Liver (tissue), 8 donors: ENCODE measurements at regions not wholly inside any gene's neighbourhood (a gene's known extent, or its start where the extent isn't known, plus 50 kb on each side); places are given as distances from the start of the nearest gene placed in this dataset.

Experiments used
- DNase-seq: peaks from one replicate; pipeline ENCODE4 v3.0.0-alpha.2; 2017; ENCODE audit warnings: low spot score
- H3K27ac ChIP-seq, 2 donors: one replicate each; pipeline ENCODE4 v1.7.0; 2013; ENCODE audit warnings: inconsistent platforms in 2 of 2, low read length in 2 of 2, control low read depth in 1 of 2, low read depth in 1 of 2, mild to moderate bottlenecking in 1 of 2
- H3K27me3 ChIP-seq, 4 donors: one replicate each; pipeline versions ENCODE4 v1.6.1 to v1.7.0; 2013; ENCODE audit warnings: low read length in 3 of 4, inconsistent platforms in 1 of 4, mild to moderate bottlenecking in 1 of 4, moderate library complexity in 1 of 4; ENCODE audit not compliant: control insufficient read depth in 4 of 4, insufficient read depth in 4 of 4
- H3K36me3 ChIP-seq, 4 donors: one replicate each; pipeline versions ENCODE4 v1.6.1 to v1.7.0; 2013; ENCODE audit warnings: low read length in 3 of 4, mild to moderate bottlenecking in 3 of 4, low read depth in 1 of 4, moderate library complexity in 1 of 4; ENCODE audit not compliant: control insufficient read depth in 4 of 4, insufficient read depth in 3 of 4
- H3K4me1 ChIP-seq, 4 donors: one replicate each; pipeline versions ENCODE4 v1.6.1 to v1.7.0; 2013; ENCODE audit warnings: low read length in 3 of 4, mild to moderate bottlenecking in 3 of 4, moderate library complexity in 1 of 4; ENCODE audit not compliant: control insufficient read depth in 4 of 4, insufficient read depth in 4 of 4
- H3K4me3 ChIP-seq, 3 donors: one replicate each; pipeline versions ENCODE4 v1.6.1 to v1.7.0; 2013; ENCODE audit warnings: low read length in 3 of 3, control low read depth in 1 of 3, low read depth in 1 of 3, mild to moderate bottlenecking in 1 of 3
- H3K9ac ChIP-seq, 2 donors: one replicate each; pipeline ENCODE4 v1.7.0; 2013; ENCODE audit warnings: low read length in 2 of 2, mild to moderate bottlenecking in 2 of 2, moderate library complexity in 2 of 2, control low read depth in 1 of 2, low read depth in 1 of 2
- H3K9me3 ChIP-seq, 4 donors: one replicate each; pipeline versions ENCODE4 v1.6.1 to v1.7.0; 2013; ENCODE audit warnings: low read length in 3 of 4; ENCODE audit not compliant: control insufficient read depth in 4 of 4
- EGR1 ChIP-seq, 2 donors: IDR thresholded peaks; 2 replicates each; pipeline ENCODE4 v1.6.1; 2016 to 2018; ENCODE audit warnings: antibody characterized with exemption in 2 of 2, low read depth in 2 of 2
- FOXA1 ChIP-seq: IDR thresholded peaks from 2 replicates; pipeline ENCODE4 v1.6.1; 2016; ENCODE audit warnings: antibody characterized with exemption
- GABPA ChIP-seq, 2 donors: IDR thresholded peaks in 1 of 2; conservative IDR thresholded peaks in 1 of 2; 2 replicates each; pipeline ENCODE4 v1.6.1; 2016; ENCODE audit warnings: antibody characterized with exemption in 2 of 2, mild to moderate bottlenecking in 1 of 2, moderate library complexity in 1 of 2
- HNF4A ChIP-seq, 2 donors: conservative IDR thresholded peaks; 2 replicates each; pipeline ENCODE4 v1.6.1; 2016; ENCODE audit warnings: antibody characterized with exemption in 2 of 2, mild to moderate bottlenecking in 2 of 2
- HNF4G ChIP-seq: IDR thresholded peaks from 2 replicates; pipeline ENCODE4 v1.6.1; 2016; ENCODE audit warnings: antibody characterized with exemption
- JUND ChIP-seq, 2 donors: IDR thresholded peaks; 2 replicates each; pipeline ENCODE4 v1.6.1; 2016; ENCODE audit warnings: antibody characterized with exemption in 2 of 2
- NR2F2 ChIP-seq: IDR thresholded peaks from 2 replicates; pipeline ENCODE4 v1.6.1; 2016; ENCODE audit warnings: antibody characterized with exemption
- RAD21 ChIP-seq, 2 donors: IDR thresholded peaks; 2 replicates each; pipeline ENCODE4 v1.6.1; 2016; ENCODE audit warnings: antibody characterized with exemption in 2 of 2, mild to moderate bottlenecking in 2 of 2
- RXRA ChIP-seq, 2 donors: IDR thresholded peaks; 2 replicates each; pipeline ENCODE4 v1.6.1; 2017 to 2018; ENCODE audit warnings: antibody characterized with exemption in 2 of 2, mild to moderate bottlenecking in 1 of 2
- SP1 ChIP-seq: IDR thresholded peaks from 2 replicates; pipeline ENCODE4 v1.6.1; 2018; ENCODE audit warnings: antibody characterized with exemption, mild to moderate bottlenecking
- TAF1 ChIP-seq: conservative IDR thresholded peaks from 2 replicates; pipeline ENCODE4 v1.6.1; 2016; ENCODE audit warnings: antibody characterized with exemption, mild to moderate bottlenecking
- YY1 ChIP-seq: IDR thresholded peaks from 2 replicates; pipeline ENCODE4 v1.6.1; 2016; ENCODE audit warnings: antibody characterized with exemption, mild to moderate bottlenecking
- WGBS: extraction: QIAGEN DNeasy Blood & Tissue Kit; methylation state at CpG from one replicate; pipeline ENCODE4 v1.1.7; 2013; 5-methylcytosine and 5-hydroxymethylcytosine counted together
- TF ChIP-seq, protein P1 (sequence below): IDR thresholded peaks from 2 replicates; pipeline ENCODE4 v1.6.1; 2016; ENCODE audit warnings: antibody characterized with exemption
- TF ChIP-seq, protein P2 (sequence below): fragments of 150-350 bp; IDR thresholded peaks from 2 replicates; pipeline ENCODE4 v1.5.1; 2017; ENCODE audit warnings: improper control_type of control experiment, low read depth, low read length; ENCODE audit not compliant: missing input control
- TF ChIP-seq, protein P3 (sequence below): IDR thresholded peaks from 2 replicates; pipeline ENCODE4 v1.6.1; 2016; ENCODE audit warnings: antibody characterized with exemption, mild to moderate bottlenecking
- TF ChIP-seq, protein P4 (sequence below): IDR thresholded peaks from 2 replicates; pipeline ENCODE4 v1.6.1; 2016; ENCODE audit warnings: antibody characterized with exemption
- TF ChIP-seq, protein P5 (sequence below): IDR thresholded peaks from 2 replicates; pipeline ENCODE4 v1.6.1; 2016; ENCODE audit warnings: antibody characterized with exemption
- donor health status: healthy.
- donor health status: healthy.
- donor health status: healthy.
- donor health status: healthy.
- donor health status: healthy.

DNA sequence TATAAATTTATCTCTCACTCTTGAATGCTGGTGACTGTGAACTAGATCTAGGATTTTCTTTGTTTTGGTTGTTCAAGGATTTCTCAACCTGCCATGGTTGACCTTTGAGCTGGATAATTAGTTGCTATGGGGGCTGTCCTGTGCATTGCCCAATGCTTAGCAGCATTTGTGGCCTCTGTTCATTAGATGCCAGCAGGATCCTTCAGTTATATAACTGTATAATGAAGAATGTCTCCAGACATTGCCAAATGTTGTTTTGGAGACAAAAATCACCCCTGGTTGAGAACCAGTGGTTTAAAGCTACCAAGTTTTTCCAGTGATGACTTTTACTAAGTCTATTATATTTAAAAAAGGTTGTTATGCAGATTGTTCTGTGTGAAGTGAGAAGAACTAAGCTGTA is 147.9 kb upstream of the STXBP6 start:
- Histone ChIP-seq H3K9me3 (peaks cover 0 to 3% (median 0%) of the 10 kb centered on the region in 4 donors), H3K27me3 (no peaks in the 10 kb centered on the region), H3K9ac (no peak overlapping the region), H3K4me3 (no peak overlapping the region), H3K4me1 (peaks cover 0 to 14% (median 7%) of the 10 kb centered on the region in 4 donors), H3K36me3 (no peaks in the 10 kb centered on the region), H3K27ac (no peak overlapping the region)
- no peak for DNase-seq
- TF ChIP-seq RAD21 (IDR thresholded peaks at IDR 0.05) (peak in 1 of 2 donors; percentile 27), FOXA1 (no peak), SP1 (peak; percentile 83), RXRA (IDR thresholded peaks at IDR 0.05) (peak; percentile 55 to 79), GABPA (IDR thresholded peaks at IDR 0.05 in 1 of 2, conservative IDR thresholded peaks at IDR 0.05 in 1 of 2) (no peak), HNF4A (conservative IDR thresholded peaks at IDR 0.05) (peak; percentile 92 to 95), HNF4G (peak; percentile 75), YY1 (peak; percentile 63), JUND (IDR thresholded peaks at IDR 0.05) (peak in 1 of 2 donors; percentile 25), EGR1 (IDR thresholded peaks at IDR 0.05; ENCODE audit: low read depth in 2 of 2) (no peak), NR2F2 (peak; percentile 36)
- TF ChIP-seq, protein P1, sequence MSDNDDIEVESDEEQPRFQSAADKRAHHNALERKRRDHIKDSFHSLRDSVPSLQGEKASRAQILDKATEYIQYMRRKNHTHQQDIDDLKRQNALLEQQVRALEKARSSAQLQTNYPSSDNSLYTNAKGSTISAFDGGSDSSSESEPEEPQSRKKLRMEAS: no peak
- TF ChIP-seq, protein P2, sequence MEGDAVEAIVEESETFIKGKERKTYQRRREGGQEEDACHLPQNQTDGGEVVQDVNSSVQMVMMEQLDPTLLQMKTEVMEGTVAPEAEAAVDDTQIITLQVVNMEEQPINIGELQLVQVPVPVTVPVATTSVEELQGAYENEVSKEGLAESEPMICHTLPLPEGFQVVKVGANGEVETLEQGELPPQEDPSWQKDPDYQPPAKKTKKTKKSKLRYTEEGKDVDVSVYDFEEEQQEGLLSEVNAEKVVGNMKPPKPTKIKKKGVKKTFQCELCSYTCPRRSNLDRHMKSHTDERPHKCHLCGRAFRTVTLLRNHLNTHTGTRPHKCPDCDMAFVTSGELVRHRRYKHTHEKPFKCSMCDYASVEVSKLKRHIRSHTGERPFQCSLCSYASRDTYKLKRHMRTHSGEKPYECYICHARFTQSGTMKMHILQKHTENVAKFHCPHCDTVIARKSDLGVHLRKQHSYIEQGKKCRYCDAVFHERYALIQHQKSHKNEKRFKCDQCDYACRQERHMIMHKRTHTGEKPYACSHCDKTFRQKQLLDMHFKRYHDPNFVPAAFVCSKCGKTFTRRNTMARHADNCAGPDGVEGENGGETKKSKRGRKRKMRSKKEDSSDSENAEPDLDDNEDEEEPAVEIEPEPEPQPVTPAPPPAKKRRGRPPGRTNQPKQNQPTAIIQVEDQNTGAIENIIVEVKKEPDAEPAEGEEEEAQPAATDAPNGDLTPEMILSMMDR: no peak
- TF ChIP-seq, protein P3, sequence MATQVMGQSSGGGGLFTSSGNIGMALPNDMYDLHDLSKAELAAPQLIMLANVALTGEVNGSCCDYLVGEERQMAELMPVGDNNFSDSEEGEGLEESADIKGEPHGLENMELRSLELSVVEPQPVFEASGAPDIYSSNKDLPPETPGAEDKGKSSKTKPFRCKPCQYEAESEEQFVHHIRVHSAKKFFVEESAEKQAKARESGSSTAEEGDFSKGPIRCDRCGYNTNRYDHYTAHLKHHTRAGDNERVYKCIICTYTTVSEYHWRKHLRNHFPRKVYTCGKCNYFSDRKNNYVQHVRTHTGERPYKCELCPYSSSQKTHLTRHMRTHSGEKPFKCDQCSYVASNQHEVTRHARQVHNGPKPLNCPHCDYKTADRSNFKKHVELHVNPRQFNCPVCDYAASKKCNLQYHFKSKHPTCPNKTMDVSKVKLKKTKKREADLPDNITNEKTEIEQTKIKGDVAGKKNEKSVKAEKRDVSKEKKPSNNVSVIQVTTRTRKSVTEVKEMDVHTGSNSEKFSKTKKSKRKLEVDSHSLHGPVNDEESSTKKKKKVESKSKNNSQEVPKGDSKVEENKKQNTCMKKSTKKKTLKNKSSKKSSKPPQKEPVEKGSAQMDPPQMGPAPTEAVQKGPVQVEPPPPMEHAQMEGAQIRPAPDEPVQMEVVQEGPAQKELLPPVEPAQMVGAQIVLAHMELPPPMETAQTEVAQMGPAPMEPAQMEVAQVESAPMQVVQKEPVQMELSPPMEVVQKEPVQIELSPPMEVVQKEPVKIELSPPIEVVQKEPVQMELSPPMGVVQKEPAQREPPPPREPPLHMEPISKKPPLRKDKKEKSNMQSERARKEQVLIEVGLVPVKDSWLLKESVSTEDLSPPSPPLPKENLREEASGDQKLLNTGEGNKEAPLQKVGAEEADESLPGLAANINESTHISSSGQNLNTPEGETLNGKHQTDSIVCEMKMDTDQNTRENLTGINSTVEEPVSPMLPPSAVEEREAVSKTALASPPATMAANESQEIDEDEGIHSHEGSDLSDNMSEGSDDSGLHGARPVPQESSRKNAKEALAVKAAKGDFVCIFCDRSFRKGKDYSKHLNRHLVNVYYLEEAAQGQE: no peak
- TF ChIP-seq, protein P4, sequence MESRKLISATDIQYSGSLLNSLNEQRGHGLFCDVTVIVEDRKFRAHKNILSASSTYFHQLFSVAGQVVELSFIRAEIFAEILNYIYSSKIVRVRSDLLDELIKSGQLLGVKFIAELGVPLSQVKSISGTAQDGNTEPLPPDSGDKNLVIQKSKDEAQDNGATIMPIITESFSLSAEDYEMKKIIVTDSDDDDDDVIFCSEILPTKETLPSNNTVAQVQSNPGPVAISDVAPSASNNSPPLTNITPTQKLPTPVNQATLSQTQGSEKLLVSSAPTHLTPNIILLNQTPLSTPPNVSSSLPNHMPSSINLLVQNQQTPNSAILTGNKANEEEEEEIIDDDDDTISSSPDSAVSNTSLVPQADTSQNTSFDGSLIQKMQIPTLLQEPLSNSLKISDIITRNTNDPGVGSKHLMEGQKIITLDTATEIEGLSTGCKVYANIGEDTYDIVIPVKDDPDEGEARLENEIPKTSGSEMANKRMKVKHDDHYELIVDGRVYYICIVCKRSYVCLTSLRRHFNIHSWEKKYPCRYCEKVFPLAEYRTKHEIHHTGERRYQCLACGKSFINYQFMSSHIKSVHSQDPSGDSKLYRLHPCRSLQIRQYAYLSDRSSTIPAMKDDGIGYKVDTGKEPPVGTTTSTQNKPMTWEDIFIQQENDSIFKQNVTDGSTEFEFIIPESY: peak; percentile 18

DNA sequence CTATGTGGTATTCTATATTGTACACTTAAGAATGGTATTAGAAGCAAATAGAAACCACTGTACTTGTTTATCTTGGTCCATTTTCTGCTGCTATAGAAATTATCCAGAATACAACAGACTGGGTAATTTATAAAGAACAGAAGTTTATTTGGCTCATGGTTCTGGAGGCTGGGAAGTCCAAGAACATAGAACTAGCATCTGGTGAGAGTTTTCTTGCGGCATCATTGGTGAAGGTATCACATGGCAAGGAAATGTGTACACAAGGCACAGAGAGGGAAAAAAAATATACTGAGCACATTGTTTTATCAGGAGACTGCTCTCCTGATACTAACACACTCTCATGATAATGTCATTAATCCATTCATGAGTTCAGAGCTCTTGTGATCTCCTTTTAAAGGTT is 130.3 kb upstream of the STXBP6 start:
- no peaks in the 10 kb centered on the region for H3K4me1 ChIP-seq
- no peak overlapping the region for H3K4me3 ChIP-seq
- H3K27ac ChIP-seq: no peak overlapping the region
- H3K9me3 ChIP-seq: peaks cover 0 to 2% (median 0%) of the 10 kb centered on the region in 4 donors
- TF ChIP-seq SP1 (no peak), GABPA (IDR thresholded peaks at IDR 0.05 in 1 of 2, conservative IDR thresholded peaks at IDR 0.05 in 1 of 2) (no peak), JUND (IDR thresholded peaks at IDR 0.05) (no peak), TAF1 (no peak), YY1 (no peak)
- TF ChIP-seq, protein P5, sequence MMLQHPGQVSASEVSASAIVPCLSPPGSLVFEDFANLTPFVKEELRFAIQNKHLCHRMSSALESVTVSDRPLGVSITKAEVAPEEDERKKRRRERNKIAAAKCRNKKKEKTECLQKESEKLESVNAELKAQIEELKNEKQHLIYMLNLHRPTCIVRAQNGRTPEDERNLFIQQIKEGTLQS: no peak
- TF ChIP-seq, protein P2: no peak
- no peak for DNase-seq
- H3K27me3 ChIP-seq: no peaks in the 10 kb centered on the region
- no peaks in the 10 kb centered on the region for H3K36me3 ChIP-seq
- no peak overlapping the region for H3K9ac ChIP-seq
- 100% methylated on average over 1 of the region's 1 CpG for WGBS
